OCI-LY1 (cell line): ENCODE measurements at regions not wholly inside any gene's neighbourhood (a gene's known extent, or its start where the extent isn't known, plus 50 kb on each side); places are given as distances from the start of the nearest gene placed in this dataset.

Experiments
- H2AFZ ChIP-seq: fragments of 200-600 bp; sonication (generic), shearing (Covaris generic); 2 replicates; pipeline ENCODE4 v1.6.0; 2014; ENCODE audit warnings: antibody characterized with exemption, mild to moderate bottlenecking, low read length
- H3F3A ChIP-seq: fragments of 200-600 bp; sonication (generic), shearing (Covaris generic); 2 replicates; pipeline ENCODE4 v1.6.0; 2014; ENCODE audit warnings: mild to moderate bottlenecking, antibody characterized with exemption, low read length, moderate library complexity; ENCODE audit not compliant: insufficient read depth
- H3K27ac ChIP-seq: fragments of 200-600 bp; sonication (generic); 2 replicates; pipeline ENCODE4 v1.5.1; 2014; ENCODE audit warnings: low read length, mixed run types, mild to moderate bottlenecking, low read depth; ENCODE audit not compliant: poor library complexity, severe bottlenecking
- H3K27me3 ChIP-seq: fragments of 200-600 bp; sonication (generic); 2 replicates; pipeline ENCODE4 v1.6.0; 2014; ENCODE audit warnings: antibody characterized with exemption, mild to moderate bottlenecking, low read length, moderate library complexity; ENCODE audit not compliant: insufficient read depth
- H3K36me3 ChIP-seq: fragments of 200-600 bp; sonication (generic); 2 replicates; pipeline ENCODE4 v1.6.1; 2014; ENCODE audit warnings: mild to moderate bottlenecking, antibody characterized with exemption, low read length, moderate library complexity, mixed read lengths; ENCODE audit not compliant: insufficient read depth
- H3K4me1 ChIP-seq: fragments of 200-600 bp; sonication (generic); 2 replicates; pipeline ENCODE4 v1.5.1; 2014; ENCODE audit warnings: mild to moderate bottlenecking, low read length, moderate library complexity; ENCODE audit not compliant: insufficient read depth, severe bottlenecking
- H3K4me2 ChIP-seq: fragments of 200-600 bp; sonication (generic), shearing (Covaris generic); 2 replicates; pipeline ENCODE4 v1.6.1; 2014; ENCODE audit warnings: low read length
- H3K4me3 ChIP-seq: fragments of 200-600 bp; sonication (generic); 2 replicates; pipeline ENCODE4 v1.5.1; 2014; ENCODE audit warnings: low read length, low read depth, mild to moderate bottlenecking, mixed read lengths; ENCODE audit not compliant: poor library complexity, severe bottlenecking
- H3K79me2 ChIP-seq: fragments of 200-600 bp; shearing (Covaris generic); 2 replicates; pipeline ENCODE4 v1.6.1; 2016; ENCODE audit warnings: mixed run types, low read length, mixed read lengths; ENCODE audit not compliant: insufficient read depth
- H3K9ac ChIP-seq: fragments of 200-600 bp; sonication (generic), shearing (Covaris generic); 2 replicates; pipeline ENCODE4 v1.6.1; 2014; ENCODE audit warnings: mild to moderate bottlenecking, low read length, mixed read lengths
- H3K9me2 ChIP-seq: fragments of 200-600 bp; sonication (generic), shearing (Covaris generic); 2 replicates; pipeline ENCODE4 v1.6.1; 2014; ENCODE audit warnings: low read depth, mild to moderate bottlenecking, low read length, mixed read lengths
- H3K9me3 ChIP-seq: fragments of 200-600 bp; shearing (Covaris generic); 2 replicates; pipeline ENCODE4 v1.6.1; 2014; ENCODE audit warnings: low read length, mixed read lengths
- H4K20me1 ChIP-seq: fragments of 200-600 bp; sonication (generic), shearing (Covaris generic); 2 replicates; pipeline ENCODE4 v1.6.0; 2016; ENCODE audit warnings: mild to moderate bottlenecking, low read length; ENCODE audit not compliant: insufficient read depth
- EZH2 ChIP-seq: fragments of 200-600 bp; sonication (generic), shearing (Covaris generic); IDR thresholded peaks from 2 replicates; pipeline ENCODE4 v1.8.0; 2017; ENCODE audit warnings: borderline replicate concordance, mixed run types, mild to moderate bottlenecking, antibody characterized with exemption, low read length, moderate library complexity, mixed read lengths
- TF ChIP-seq, protein P1 (sequence below): fragments of 200-600 bp; sonication (generic), shearing (Covaris generic); IDR thresholded peaks from 2 replicates; pipeline ENCODE4 v1.5.1; 2017; ENCODE audit warnings: mild to moderate bottlenecking, antibody characterized with exemption, low read length, moderate library complexity, mixed read lengths

DNA sequence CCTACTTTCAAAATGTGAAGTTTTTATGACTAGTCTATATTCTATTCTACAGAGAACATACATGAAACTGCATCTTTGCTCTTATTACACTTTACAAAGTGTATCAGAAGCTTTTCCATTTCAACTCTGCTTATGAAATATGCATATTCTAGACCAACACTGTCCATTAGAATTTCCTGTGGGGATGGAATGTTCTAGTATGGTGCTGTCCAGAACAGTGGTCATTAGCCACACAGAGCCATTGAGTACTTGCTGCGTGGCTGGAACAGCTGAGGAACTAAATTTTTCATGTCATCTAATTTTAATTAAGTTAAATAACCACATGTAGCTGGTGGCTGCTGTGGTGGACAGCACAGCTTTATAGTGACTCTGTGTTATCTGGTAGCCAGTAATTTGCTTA lies 105.9 kb upstream of the PDE10A start:
- H3K4me3 ChIP-seq: no peak overlapping the region
- no peak overlapping the region for H3K4me2 ChIP-seq
- H3K27me3 ChIP-seq: no peaks in the 10 kb centered on the region
- no peaks in the 10 kb centered on the region for H3K36me3 ChIP-seq
- H3K27ac ChIP-seq: no peak overlapping the region
- H3K9me2 ChIP-seq: no peaks in the 10 kb centered on the region
- H3K9me3 ChIP-seq: no peaks in the 10 kb centered on the region
- H4K20me1 ChIP-seq: no peaks in the 10 kb centered on the region
- H3K4me1 ChIP-seq: no peaks in the 10 kb centered on the region
- no peak overlapping the region for H3K9ac ChIP-seq
- TF ChIP-seq, protein P1, sequence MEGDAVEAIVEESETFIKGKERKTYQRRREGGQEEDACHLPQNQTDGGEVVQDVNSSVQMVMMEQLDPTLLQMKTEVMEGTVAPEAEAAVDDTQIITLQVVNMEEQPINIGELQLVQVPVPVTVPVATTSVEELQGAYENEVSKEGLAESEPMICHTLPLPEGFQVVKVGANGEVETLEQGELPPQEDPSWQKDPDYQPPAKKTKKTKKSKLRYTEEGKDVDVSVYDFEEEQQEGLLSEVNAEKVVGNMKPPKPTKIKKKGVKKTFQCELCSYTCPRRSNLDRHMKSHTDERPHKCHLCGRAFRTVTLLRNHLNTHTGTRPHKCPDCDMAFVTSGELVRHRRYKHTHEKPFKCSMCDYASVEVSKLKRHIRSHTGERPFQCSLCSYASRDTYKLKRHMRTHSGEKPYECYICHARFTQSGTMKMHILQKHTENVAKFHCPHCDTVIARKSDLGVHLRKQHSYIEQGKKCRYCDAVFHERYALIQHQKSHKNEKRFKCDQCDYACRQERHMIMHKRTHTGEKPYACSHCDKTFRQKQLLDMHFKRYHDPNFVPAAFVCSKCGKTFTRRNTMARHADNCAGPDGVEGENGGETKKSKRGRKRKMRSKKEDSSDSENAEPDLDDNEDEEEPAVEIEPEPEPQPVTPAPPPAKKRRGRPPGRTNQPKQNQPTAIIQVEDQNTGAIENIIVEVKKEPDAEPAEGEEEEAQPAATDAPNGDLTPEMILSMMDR: no peak
- no peak for TF ChIP-seq EZH2
- no peaks in the 10 kb centered on the region for H3K79me2 ChIP-seq
- no peak overlapping the region for H2AFZ ChIP-seq
- no peaks in the 10 kb centered on the region for H3F3A ChIP-seq

DNA sequence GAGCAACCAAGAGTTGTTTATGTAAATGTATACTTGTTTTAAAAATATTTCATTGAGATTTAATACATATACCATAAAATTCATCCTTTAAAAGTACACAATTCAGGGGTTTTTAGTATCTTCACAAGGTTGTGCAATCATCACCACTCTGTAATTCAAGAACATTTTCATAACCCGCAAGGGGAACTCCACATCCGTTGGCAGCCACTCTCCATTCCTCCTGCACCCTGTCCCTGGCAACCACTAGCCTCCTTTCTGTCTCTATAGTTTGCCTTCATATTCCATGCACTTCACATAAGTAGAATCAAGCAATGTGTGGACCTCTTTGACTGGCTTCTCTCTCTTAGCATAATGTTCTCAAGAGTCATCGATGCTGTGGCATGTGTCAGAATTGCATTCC lies 104.2 kb upstream of the PDE10A start:
- no peaks in the 10 kb centered on the region for H3K79me2 ChIP-seq
- H2AFZ ChIP-seq: no peak overlapping the region
- no peaks in the 10 kb centered on the region for H3K36me3 ChIP-seq
- H3K9me3 ChIP-seq: no peaks in the 10 kb centered on the region
- no peak overlapping the region for H3K4me2 ChIP-seq
- no peaks in the 10 kb centered on the region for H3K9me2 ChIP-seq
- no peak overlapping the region for H3K27ac ChIP-seq
- no peaks in the 10 kb centered on the region for H4K20me1 ChIP-seq
- H3K4me3 ChIP-seq: no peak overlapping the region
- TF ChIP-seq, protein P1: no peak
- no peak for TF ChIP-seq EZH2
- H3K4me1 ChIP-seq: no peaks in the 10 kb centered on the region
- H3F3A ChIP-seq: no peaks in the 10 kb centered on the region
- H3K27me3 ChIP-seq: no peaks in the 10 kb centered on the region
- H3K9ac ChIP-seq: no peak overlapping the region

DNA sequence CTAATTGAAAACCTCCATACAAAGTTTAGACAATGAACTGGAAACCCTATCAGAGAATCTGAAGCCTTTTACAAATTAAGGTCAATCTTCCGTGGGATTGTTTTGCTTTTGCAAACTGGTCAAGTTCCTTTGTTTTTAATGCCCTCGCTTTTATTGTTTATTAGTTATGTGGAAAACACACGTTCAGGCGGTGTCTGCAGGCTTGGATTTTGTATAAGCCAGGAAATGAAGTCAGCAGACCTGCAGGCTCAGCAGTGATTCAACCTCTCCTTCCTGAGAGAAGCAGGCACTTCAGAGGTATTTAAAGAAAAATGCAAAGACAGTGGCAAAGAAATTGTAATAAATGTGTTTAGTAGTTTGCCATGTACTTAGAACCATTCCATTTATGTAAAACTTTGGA lies 103.4 kb upstream of the PDE10A start:
- Histone ChIP-seq H2AFZ (no peak overlapping the region), H3K4me2 (no peak overlapping the region), H3K79me2 (no peaks in the 10 kb centered on the region), H3K9ac (no peak overlapping the region), H3K4me3 (no peak overlapping the region), H3K36me3 (no peaks in the 10 kb centered on the region), H3F3A (no peaks in the 10 kb centered on the region), H3K9me2 (no peaks in the 10 kb centered on the region), H3K9me3 (no peaks in the 10 kb centered on the region), H3K4me1 (no peaks in the 10 kb centered on the region), H3K27ac (no peak overlapping the region), H4K20me1 (no peaks in the 10 kb centered on the region), H3K27me3 (no peaks in the 10 kb centered on the region)
- TF ChIP-seq, protein P1: no peak
- TF ChIP-seq EZH2: no peak
